B cell (primary cell): ENCODE measurements at regions not wholly inside any gene's neighbourhood (a gene's known extent, or its start where the extent isn't known, plus 50 kb on each side); places are given as distances from the start of the nearest gene placed in this dataset.

Experiments used
- ATAC-seq: fragments of 200-7000 bp; cut with Tn5 transposase; one replicate; pipeline ENCODE4 v1.10.0; 2021; ENCODE audit warnings: low read depth, mild to moderate bottlenecking, moderate number of reproducible peaks, moderate library complexity
- CTCF ChIA-PET: fragments of 350-600 bp; sonication (Branson Sonifier 250); formaldehyde crosslinking; loops from one replicate; lab custom pipeline; 2021; ENCODE audit warnings: antibody characterized with exemption, inconsistent platforms; lab: Charles Lee
- POLR2A ChIA-PET: fragments of 350-600 bp; sonication (Branson Sonifier 250); formaldehyde crosslinking; loops from one replicate; lab custom pipeline; 2021; ENCODE audit warnings: antibody characterized with exemption; lab: Charles Lee
- DNase-seq: peaks from one replicate; pipeline ENCODE4 v3.0.0; 2013
- H2AFZ ChIP-seq: 2 replicates; pipeline ENCODE4 v1.6.1; 2012; ENCODE audit warnings: mild to moderate bottlenecking, low read depth, low read length; ENCODE audit not compliant: insufficient read depth, poor library complexity, severe bottlenecking
- H3K27ac ChIP-seq, 2 donors: 1 replicate in 1 of 2; 2 replicates in 1 of 2; pipeline ENCODE4 v1.5.1; 2012 to 2013; ENCODE audit warnings: low read length in 2 of 2, mild to moderate bottlenecking in 2 of 2, moderate library complexity in 1 of 2
- H3K27me3 ChIP-seq, 4 experiments: fragments of 200-600 bp in 1 of 4; sonication (generic) in 1 of 4; replicated peaks in 1 of 4; 1 replicate in 2 of 4; 2 replicates in 2 of 4; pipeline versions ENCODE4 v1.6.1 to v1.7.0; 2013 to 2016; ENCODE audit warnings: low read length in 3 of 4, mild to moderate bottlenecking in 2 of 4, mixed read lengths in 1 of 4, moderate library complexity in 1 of 4; ENCODE audit not compliant: insufficient read depth in 4 of 4, control insufficient read depth in 3 of 4; ENCODE audit errors: control extremely low read depth in 1 of 4
- H3K36me3 ChIP-seq, 2 experiments: replicated peaks in 1 of 2; 1 replicate in 1 of 2; 2 replicates in 1 of 2; pipeline versions ENCODE4 v1.6.1 to v1.7.1; 2013; ENCODE audit warnings: low read length in 1 of 2; ENCODE audit not compliant: insufficient read depth in 2 of 2, control insufficient read depth in 1 of 2; ENCODE audit errors: control extremely low read depth in 1 of 2, extremely low read depth in 1 of 2
- H3K4me1 ChIP-seq, 2 donors: fragments of 200-600 bp in 1 of 2; sonication (generic) in 1 of 2; 1 replicate in 1 of 2; 2 replicates in 1 of 2; pipeline versions ENCODE4 v1.5.1 to v1.6.1; 2013 to 2017; ENCODE audit warnings: low read length in 2 of 2; ENCODE audit not compliant: control insufficient read depth in 2 of 2, insufficient read depth in 2 of 2
- H3K4me2 ChIP-seq: replicated peaks from 2 replicates; pipeline ENCODE3; 2012; ENCODE audit warnings: mild to moderate bottlenecking, low read depth, low read length; ENCODE audit not compliant: poor library complexity, severe bottlenecking
- H3K4me3 ChIP-seq, 5 experiments: fragments of 200-600 bp in 1 of 5; sonication (generic) in 1 of 5; 1 replicate in 3 of 5; 2 replicates in 2 of 5; pipeline versions ENCODE4 v1.5.1 to v1.7.0; 2011 to 2016; ENCODE audit warnings: low read length in 4 of 5, mild to moderate bottlenecking in 4 of 5, low read depth in 2 of 5, control low read depth in 1 of 5, moderate library complexity in 1 of 5; ENCODE audit not compliant: insufficient read depth in 1 of 5; ENCODE audit errors: control extremely low read depth in 1 of 5, extremely low read depth in 1 of 5
- H3K79me2 ChIP-seq: fragments of 200-600 bp; sonication (generic); one replicate; pipeline ENCODE4 v1.6.0; 2016; ENCODE audit warnings: low read length; ENCODE audit not compliant: control insufficient read depth, insufficient read depth
- H3K9ac ChIP-seq: fragments of 200-600 bp; sonication (generic); 2 replicates; pipeline ENCODE4 v1.6.1; 2017; ENCODE audit warnings: mild to moderate bottlenecking, low read length, moderate library complexity
- H3K9me3 ChIP-seq, 3 donors: one replicate each; pipeline versions ENCODE4 v1.6.1 to v1.7.1; 2013; ENCODE audit warnings: low read length in 2 of 3; ENCODE audit not compliant: control insufficient read depth in 2 of 3, insufficient read depth in 1 of 3; ENCODE audit errors: control extremely low read depth in 1 of 3
- H4K20me1 ChIP-seq: 2 replicates; pipeline ENCODE4 v1.6.0; 2012; ENCODE audit warnings: mild to moderate bottlenecking, low read length; ENCODE audit not compliant: insufficient read depth, control insufficient read depth, poor library complexity, severe bottlenecking
- H3K27ac Mint-ChIP-seq: one replicate; pipeline ENCODE4 v1.8.0; 2021; ENCODE audit warnings: mixed read lengths
- H3K27me3 Mint-ChIP-seq: one replicate; pipeline ENCODE4 v1.8.0; 2021; ENCODE audit warnings: mixed read lengths
- H3K4me1 Mint-ChIP-seq: one replicate; pipeline ENCODE4 v1.8.0; 2021; ENCODE audit warnings: mixed read lengths
- H3K4me3 Mint-ChIP-seq: one replicate; pipeline ENCODE4 v1.8.0; 2021; ENCODE audit warnings: mixed read lengths
- H3K9me3 Mint-ChIP-seq: one replicate; pipeline ENCODE4 v1.8.0; 2022; ENCODE audit warnings: mixed read lengths; ENCODE audit not compliant: insufficient read depth
- CTCF ChIP-seq: fragments of 200-600 bp; IDR thresholded peaks from one replicate; pipeline ENCODE4 v1.8.0; 2022; ENCODE audit warnings: antibody characterized with exemption, mild to moderate bottlenecking
- EZH2 ChIP-seq: IDR thresholded peaks from 2 replicates; pipeline ENCODE4 v1.6.1; 2012; ENCODE audit warnings: borderline replicate concordance, low read depth, mild to moderate bottlenecking, moderate library complexity, low read length; ENCODE audit not compliant: insufficient read depth, poor library complexity, severe bottlenecking
- WGBS: methylation state at CpG from one replicate; pipeline ENCODE4 v1.1.5; 2013; ENCODE audit warnings: missing lambda C conversion rate; ENCODE audit not compliant: insufficient coverage; 5-methylcytosine and 5-hydroxymethylcytosine counted together
- intact Hi-C: fragments of 100-400 bp; cut with micrococcal nuclease; formaldehyde crosslinking; loops from one replicate; pipeline ENCODE4 v1.10.0; 2022

DNA sequence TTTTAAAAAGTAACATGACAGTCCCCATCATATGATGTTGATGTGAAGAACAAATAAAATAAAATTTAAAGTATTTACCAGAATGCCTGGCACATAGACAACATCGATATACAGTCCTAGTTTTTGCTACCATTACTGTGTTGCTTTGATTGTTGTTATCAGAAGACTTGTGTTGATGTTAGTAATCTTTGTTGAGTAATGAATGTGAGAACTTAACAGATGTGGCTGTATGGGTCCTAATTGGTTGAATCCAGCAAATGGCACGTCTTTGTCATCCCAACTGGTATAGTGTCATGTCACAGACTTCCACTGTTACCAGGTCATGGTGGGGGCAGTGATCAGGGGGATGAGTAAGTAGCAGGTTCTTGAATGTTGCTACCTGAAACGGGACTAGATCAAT lies 1151.4 kb upstream of the CDH8 start:
- no peaks in the 10 kb centered on the region for H3K9me3 Mint-ChIP-seq
- ATAC-seq (no peak), DNase-seq (no peak)
- H3K36me3 ChIP-seq = no peaks in the 10 kb centered on the region
- H3K4me2 ChIP-seq = no peak overlapping the region
- no peak overlapping the region for H3K27ac ChIP-seq
- no peak overlapping the region for H3K4me3 Mint-ChIP-seq
- no peak overlapping the region for H3K27ac Mint-ChIP-seq
- no peaks in the 10 kb centered on the region for H3K4me1 ChIP-seq
- no peaks in the 10 kb centered on the region for H3K27me3 Mint-ChIP-seq
- no peak overlapping the region for H2AFZ ChIP-seq
- no peaks in the 10 kb centered on the region for H3K79me2 ChIP-seq
- intact Hi-C loops = no loop called here
- POLR2A ChIA-PET = no interaction called here
- 60% methylated on average over 1 of the region's 3 CpGs for WGBS
- no peaks in the 10 kb centered on the region for H4K20me1 ChIP-seq
- H3K9ac ChIP-seq = no peak overlapping the region
- H3K9me3 ChIP-seq = no peaks in the 10 kb centered on the region
- TF ChIP-seq EZH2 (no peak), CTCF (no peak)
- H3K4me3 ChIP-seq = no peak overlapping the region
- CTCF ChIA-PET = no interaction called here
- no peaks in the 10 kb centered on the region for H3K4me1 Mint-ChIP-seq
- H3K27me3 ChIP-seq = no peaks in the 10 kb centered on the region

DNA sequence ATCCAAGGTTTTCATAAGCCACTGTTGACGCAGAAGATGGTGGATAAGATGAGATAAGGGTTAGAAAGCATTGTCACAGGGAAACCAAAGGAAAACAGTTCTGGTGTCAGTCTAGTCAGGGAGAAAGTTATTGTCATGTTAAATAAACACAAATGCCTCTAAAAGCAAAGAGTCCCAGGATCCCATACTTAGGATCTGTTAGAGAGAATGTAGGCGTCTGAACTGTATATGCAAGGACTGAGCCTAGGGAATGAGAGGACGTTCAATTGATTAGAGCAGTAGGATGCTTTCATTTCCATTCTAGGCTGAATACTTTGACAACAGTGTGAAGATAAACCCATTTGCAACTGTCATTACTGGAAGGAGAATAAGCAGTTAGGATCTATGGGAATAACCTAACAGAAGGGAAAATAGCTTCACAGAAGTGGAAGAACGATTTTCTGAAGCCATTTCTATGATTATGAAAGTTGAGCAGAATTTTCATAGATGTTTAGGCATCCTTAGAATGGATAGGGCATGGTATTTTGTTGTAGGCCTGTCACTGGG lies 1149.1 kb upstream of the CDH8 start:
- no peaks in the 10 kb centered on the region for H3K4me1 ChIP-seq
- intact Hi-C loops = no loop called here
- ATAC-seq (no peak), DNase-seq (no peak)
- H3K36me3 ChIP-seq = no peaks in the 10 kb centered on the region
- Mint-ChIP-seq H3K4me3 (no peak overlapping the region), H3K27me3 (no peaks in the 10 kb centered on the region), H3K4me1 (no peaks in the 10 kb centered on the region), H3K9me3 (no peaks in the 10 kb centered on the region), H3K27ac (no peak overlapping the region)
- POLR2A ChIA-PET = no interaction called here
- no peaks in the 10 kb centered on the region for H4K20me1 ChIP-seq
- no peak overlapping the region for H3K4me3 ChIP-seq
- CTCF ChIA-PET = no interaction called here
- H2AFZ ChIP-seq = no peak overlapping the region
- H3K9ac ChIP-seq = no peak overlapping the region
- WGBS = 39% methylated on average over 2 of the region's 4 CpGs
- H3K79me2 ChIP-seq = no peaks in the 10 kb centered on the region
- H3K4me2 ChIP-seq = no peak overlapping the region
- no peak overlapping the region for H3K27ac ChIP-seq
- TF ChIP-seq CTCF (no peak), EZH2 (no peak)
- no peaks in the 10 kb centered on the region for H3K9me3 ChIP-seq
- H3K27me3 ChIP-seq = no peaks in the 10 kb centered on the region
